ENCODE measurements at regions not wholly inside any gene's neighbourhood (a gene's known extent, or its start where the extent isn't known, plus 50 kb on each side); places are given as distances from the start of the nearest gene placed in this dataset.

GRCh38 chr1:178651742-178652141 lies 73.3 kb upstream of the RALGPS2 start:
- TF ChIP-seq EZH2 (IDR thresholded peaks at IDR 0.05; ENCODE audit: borderline replicate concordance, insufficient read depth, low read depth, low read length, poor library complexity, severe bottlenecking) = no peak
- TF ChIP-seq, protein P1, sequence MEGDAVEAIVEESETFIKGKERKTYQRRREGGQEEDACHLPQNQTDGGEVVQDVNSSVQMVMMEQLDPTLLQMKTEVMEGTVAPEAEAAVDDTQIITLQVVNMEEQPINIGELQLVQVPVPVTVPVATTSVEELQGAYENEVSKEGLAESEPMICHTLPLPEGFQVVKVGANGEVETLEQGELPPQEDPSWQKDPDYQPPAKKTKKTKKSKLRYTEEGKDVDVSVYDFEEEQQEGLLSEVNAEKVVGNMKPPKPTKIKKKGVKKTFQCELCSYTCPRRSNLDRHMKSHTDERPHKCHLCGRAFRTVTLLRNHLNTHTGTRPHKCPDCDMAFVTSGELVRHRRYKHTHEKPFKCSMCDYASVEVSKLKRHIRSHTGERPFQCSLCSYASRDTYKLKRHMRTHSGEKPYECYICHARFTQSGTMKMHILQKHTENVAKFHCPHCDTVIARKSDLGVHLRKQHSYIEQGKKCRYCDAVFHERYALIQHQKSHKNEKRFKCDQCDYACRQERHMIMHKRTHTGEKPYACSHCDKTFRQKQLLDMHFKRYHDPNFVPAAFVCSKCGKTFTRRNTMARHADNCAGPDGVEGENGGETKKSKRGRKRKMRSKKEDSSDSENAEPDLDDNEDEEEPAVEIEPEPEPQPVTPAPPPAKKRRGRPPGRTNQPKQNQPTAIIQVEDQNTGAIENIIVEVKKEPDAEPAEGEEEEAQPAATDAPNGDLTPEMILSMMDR (IDR thresholded peaks at IDR 0.05) = no peak
